Posterior cingulate gyrus (tissue), 11 donors: ENCODE measurements at regions not wholly inside any gene's neighbourhood (a gene's known extent, or its start where the extent isn't known, plus 50 kb on each side); places are given as distances from the start of the nearest gene placed in this dataset.
"Not testable (repeated sequence)": the region's sequence is repeated elsewhere in the genome, so short reads cannot be mapped to it uniquely, and the experiment has no call there.

Source experiments
- DNase-seq, 10 donors: peaks; one replicate each; pipeline versions ENCODE4 v3.0.0 to v3.0.0-alpha.2; 2020 to 2021; ENCODE audit warnings: mixed read lengths in 3 of 10
- intact Hi-C: fragments of 100-400 bp; cut with DNase I; formaldehyde crosslinking; loops from one replicate; pipeline ENCODE4 v1.15.1; 2023

DNA sequence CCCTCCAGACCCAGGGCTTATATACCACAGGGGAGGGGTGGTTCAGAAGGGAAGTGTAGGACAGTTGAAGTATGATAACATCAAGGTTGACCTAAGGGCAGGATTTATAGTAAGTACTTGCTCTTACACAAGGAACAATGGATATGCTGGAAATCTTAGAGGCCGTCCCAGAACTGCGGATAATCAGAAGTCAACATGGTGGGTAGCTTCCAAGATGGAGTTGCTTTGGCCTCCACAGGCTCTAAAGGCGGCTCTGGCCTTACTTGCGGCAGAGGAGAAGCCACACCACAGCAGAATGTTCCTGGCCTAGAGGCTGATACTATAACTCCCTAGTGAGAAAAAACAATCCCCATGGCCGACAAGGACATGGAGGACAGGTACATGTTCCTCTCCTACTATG, 344.7 kb downstream of the CDC5L start:
- intact Hi-C loops = no loop called here
- no peak for DNase-seq

DNA sequence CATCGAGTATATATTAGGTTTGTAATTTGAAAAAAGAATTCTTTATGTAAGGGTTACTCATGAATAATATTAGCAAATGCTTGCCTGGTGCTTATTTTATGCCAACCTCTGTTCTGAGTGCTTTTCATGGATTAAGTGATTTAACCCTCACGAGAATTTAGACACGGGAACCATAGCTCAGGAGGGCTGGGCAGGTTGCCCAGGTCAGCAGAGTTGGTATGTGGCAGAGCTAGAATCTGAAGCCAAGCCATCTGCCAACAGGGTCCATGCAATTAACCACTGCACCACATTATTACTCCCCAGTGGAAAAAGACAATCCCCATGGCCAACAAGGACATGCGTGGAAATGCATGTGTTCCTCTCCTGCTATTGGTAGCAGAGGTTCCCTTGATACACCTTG, 345.6 kb downstream of the CDC5L start:
- intact Hi-C loops = no loop called here
- no peak for DNase-seq

DNA sequence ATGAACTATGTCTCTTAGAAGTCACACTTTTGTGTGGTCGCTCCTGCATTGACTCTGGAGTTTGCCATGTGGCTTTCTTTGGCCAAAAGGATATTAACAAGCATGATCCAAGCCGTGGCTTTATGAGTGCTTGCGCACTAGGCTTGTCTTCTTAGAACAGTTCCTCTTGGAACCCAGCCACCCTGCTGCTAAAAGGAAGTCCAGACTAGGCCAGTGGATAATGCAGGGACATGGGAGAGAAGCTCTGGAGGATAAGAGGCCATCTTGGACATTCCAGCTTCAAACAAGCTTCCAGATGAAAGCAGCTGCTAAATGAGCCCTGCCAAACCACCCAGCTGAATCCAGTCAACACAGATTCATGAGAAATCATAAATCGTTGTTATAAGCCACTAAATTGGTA, 346.4 kb downstream of the CDC5L start:
- intact Hi-C loops = no loop called here
- no peak for DNase-seq

DNA sequence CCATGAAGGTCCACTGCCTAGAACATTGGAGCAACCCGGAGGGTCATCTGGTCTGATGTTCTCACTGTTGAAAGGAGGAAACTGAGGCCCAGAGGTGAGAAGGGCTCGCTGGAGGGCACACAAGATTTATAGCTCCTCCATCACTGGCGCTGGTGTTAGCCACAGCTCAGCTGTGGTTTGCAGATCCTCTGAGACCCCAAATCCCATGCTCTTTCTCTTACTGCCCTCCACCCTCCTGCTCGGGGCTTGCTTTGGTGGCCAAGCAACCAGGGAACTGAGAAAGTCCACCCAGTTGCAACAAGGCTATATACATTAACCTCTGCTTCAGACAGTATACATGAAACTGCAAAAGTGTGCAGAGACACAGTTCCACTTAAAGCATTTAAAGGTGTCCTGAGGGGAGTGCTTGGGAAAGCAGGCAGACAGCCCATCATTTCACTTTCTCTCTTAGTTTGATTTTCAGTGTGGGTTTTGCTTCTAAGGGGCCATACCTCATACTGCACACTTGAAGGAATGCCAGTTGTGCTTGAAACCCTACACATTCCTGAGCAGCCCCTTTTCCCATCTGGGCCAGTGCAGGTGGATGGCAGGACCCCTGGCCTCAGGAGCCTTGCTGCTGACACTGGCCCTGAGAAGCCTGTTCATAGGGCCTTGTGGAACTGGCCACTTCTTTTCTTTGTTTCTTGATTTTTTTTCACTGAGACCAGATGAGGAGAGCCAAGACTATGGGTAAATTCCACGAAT, 347.6 kb downstream of the CDC5L start:
- intact Hi-C loops = no loop called here

DNA sequence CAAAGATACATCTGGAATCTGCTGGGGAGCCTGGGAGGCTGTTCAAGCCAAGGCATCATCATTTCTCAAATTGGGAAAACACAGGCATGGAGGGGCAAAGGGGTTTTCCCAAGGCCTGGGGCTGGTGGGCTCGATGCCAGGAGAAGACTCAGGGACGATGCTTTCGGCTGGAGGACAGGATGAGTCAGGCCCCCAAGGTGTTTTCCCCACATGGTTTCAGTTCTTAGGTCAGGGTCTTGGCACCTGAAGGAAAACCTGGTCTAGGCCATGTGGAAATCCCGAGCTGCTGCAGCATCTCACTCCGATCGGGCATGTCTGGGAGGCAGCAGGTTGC, 348.1 kb downstream of the CDC5L start:
- no peak for DNase-seq
- intact Hi-C loops = no loop called here

More for the DNA sequence above, 347.6 kb downstream of the CDC5L start:
- DNase-seq = no peak

DNA sequence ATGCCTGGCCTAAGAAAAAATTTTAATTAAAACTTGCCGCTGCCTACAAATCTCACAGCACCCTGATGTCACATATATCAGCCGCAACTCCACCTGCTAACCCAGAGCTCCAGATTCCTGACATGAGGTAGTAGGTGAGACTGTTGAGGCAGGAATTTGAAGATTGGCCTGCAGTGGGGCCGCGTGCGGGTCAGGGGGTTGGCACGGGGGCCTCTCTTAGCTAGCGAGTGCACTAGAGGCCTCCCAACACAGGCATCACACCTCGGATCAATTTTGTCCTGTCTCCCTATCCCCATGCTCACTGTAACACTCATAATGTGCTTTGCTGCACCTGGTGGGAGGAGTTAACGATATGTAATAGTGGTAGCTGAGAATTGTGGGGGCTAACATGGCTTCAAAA, 349.8 kb downstream of the CDC5L start:
- intact Hi-C loops = no loop called here
- no peak for DNase-seq

DNA sequence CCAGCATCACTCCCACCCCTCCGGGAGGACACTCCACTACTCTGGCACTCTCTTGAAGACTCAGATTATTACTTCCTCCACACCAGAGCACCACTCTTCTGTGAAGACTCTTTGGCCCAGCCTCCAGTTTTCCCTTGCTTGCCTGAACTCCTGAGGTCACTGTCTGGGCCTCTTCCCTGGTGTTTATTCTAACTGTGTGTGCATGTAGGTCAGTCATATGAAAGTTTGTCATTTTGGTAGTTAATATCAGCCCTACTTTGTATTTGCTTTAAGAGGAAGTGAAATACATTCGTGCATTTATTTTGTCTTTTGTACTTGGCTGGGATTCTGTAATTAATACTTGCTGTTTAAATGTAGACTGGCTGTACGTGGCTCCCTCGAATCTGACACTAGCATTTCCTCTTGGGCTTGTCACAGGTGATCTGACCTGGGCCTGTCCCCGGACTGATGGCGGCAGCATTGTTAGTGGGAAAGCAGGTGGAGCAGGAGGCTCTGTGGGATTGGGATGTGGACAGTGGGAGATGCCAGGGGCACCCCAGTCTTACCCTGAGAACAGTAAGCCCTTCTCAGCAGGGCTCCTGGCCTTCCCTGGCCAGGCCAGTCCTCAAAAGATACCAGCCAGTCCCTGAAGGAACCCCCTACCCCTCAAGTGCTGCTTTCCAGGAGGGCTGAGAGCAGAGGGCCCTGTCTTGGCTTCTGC, 350.5 kb downstream of the CDC5L start:
- DNase-seq = no peak
- intact Hi-C loops = no loop called here

DNA sequence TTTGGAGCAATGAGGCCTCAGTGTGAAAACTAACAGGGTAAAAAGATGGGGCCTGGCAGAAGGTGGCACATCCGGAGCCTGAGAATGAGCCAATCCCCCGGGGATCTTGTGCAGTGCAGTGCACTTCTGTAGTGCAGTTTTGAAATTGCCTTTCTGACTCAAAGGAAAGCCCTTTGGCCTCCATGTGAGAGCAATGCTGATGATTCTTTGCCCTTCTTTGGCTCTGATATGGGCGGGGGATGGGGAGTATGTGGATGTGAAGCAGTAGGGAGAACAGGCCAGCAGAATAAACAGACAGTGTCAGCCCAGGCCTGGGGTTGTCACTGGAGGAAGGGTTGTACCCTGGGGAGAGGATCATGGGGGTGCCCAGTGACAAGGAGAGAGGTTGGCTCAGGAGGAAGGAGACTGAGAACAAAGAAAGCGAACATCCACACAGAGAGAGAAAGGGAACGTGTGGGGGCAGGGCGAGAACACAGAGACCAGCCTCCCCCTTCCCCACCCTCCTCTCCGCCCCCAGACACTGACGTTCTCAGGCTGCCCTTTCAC, 351.2 kb downstream of the CDC5L start:
- no peak for DNase-seq

DNA sequence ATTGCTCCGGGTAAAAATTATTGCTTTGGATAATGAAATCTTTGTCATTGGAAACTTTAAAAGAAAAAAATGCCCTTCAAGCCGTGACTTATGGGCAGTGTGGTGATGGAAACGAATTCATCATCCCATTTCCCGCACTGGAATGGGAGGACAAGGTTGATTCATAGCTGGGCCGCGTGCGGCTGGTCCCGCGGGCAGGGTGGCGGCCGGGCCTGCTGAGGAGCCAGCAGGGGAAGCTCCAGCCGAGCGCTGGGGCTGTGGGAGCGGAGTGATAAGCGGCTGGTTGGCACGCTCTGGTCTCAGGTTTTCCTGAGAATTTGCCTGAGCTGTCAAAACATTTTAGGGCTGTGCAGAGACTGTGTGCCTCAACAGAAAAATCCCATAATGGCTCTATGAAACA, 351.7 kb downstream of the CDC5L start:
- DNase-seq = no peak
- intact Hi-C loops = no loop called here

More for the DNA sequence above, 351.2 kb downstream of the CDC5L start:
- intact Hi-C loops = no loop called here

DNA sequence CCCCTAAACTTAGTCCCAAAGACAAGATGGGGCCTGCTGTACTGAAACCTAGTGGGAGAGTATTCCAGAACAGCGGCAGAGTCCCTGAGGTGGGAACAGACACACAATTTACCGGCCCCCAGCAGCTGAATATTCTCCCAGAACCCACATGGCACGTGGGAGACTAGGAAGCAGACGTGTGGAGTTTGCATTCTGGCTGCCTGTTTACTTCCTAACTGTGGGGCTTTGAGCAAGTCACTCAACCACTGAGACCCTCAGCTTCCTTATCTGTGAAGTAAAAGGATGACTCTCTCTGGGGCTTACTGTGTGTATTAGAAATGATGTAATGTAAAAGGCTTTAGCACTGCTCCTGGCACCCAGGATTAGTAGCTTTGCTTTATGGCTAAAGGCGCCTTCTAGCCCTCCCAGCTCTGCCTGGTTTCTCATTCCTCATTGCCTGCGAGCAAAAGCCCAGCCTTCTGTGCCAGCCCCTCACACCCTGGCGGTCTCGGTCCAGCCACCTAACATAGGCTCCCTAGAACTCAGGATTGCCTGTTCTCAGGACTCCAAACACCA, 353.1 kb downstream of the CDC5L start:
- no peak for DNase-seq
- intact Hi-C loops = no loop called here

DNA sequence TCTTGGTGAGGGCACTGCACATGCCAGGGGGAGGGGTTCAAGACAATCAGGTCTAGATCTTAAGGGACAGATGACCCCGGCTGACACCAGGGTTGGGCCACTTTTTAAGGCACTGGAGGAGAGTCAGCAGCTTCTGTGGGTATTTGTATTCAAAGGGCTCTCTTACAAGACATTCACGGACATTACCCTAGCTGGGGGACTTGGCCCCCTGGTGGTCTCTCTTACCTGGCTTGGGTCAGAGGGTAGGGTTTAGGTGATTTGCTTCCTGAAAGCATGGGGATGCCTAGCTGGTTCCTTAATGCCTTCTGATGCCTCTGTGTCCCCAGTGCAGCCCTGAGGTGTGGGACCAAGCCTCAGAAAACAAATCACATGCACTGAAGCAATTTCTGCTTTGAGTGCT, 354.7 kb downstream of the CDC5L start:
- intact Hi-C loops = no loop called here
- no peak for DNase-seq

DNA sequence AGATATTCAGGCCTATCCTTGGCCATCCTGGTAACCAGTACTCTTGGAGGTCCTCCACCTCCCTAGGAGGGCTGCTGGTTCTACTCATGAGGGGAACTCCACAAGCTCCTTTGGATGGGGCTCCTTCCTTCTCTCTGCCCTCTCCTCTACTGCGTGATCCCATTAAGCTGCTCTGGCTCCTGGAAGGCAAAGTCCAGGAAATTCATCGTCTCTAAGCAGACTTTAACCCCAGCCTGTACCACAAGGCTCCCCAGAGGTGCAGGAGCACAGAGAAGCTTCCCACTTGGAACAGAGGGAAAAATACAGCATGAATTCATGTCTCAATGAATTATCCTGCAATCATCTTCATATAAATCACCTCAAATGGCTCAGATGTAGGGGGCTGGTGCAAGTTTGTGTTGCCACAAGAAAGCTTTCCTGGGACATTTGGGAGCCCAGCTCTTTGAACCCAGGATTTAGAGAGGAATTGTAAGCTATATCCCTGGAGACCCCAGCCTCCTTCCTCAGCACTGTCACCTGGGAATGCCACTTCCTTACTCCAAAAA, 355.4 kb downstream of the CDC5L start:
- intact Hi-C loops = no loop called here
- DNase-seq = no peak

DNA sequence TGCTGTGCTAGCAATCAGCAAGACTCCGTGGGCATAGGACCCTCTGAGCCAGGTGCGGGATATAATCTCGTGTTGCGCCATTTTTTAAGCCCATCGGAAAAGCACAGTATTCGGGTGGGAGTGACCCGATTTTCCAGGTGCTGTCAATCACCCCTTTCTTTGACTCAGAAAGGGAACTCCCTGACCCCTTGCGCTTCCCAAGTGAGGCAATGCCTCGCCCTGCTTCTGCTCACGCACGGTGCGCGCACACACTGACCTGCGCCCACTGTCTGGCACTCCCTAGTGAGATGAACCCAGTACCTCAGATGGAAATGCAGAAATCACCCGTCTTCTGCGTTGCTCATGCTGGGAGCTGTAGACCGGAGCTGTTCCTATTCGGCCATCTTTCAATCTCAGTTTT, 372.6 kb downstream of the CDC5L start:
- DNase-seq, intact Hi-C loops: not testable (repeated sequence)

DNA sequence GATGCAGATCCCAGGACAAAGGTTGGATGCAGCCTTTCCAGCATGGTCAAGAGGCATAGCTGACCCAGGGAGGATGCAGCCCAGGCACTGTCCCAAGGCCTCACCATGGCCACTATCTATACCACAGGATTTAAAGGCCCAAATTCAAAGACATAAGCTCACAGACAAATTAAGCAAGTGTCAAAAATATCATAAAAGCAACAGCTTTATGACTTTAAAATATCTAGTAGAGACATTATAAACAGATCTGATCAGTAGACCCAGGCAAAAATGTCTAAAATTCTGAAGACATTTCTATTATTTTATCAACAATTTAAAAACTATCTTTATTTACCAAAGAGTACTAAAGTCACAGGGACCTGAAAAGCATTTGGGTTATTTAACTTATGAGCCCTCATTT, 373.5 kb downstream of the CDC5L start:
- no peak for DNase-seq
- intact Hi-C loops = no loop called here

DNA sequence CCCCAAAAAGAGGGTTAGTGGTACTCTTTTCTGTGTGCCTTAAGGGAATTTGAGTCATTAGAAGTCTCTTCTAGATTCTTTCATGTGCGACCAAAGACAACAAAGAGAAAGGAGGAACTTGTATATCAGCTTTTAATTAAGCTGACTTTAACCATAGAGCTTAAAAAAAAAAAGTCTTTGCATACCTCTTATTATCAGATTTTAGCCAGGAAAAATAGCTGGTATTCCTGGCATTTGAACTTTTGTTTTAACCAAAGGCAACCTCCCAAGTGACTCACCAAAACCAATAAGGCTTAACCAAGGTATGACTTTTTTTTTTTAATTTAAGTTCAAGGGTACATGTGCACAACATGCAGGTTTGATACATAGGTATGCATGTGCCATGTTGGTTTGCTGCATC, 375.0 kb downstream of the CDC5L start:
- no peak for DNase-seq
- intact Hi-C loops = no loop called here

DNA sequence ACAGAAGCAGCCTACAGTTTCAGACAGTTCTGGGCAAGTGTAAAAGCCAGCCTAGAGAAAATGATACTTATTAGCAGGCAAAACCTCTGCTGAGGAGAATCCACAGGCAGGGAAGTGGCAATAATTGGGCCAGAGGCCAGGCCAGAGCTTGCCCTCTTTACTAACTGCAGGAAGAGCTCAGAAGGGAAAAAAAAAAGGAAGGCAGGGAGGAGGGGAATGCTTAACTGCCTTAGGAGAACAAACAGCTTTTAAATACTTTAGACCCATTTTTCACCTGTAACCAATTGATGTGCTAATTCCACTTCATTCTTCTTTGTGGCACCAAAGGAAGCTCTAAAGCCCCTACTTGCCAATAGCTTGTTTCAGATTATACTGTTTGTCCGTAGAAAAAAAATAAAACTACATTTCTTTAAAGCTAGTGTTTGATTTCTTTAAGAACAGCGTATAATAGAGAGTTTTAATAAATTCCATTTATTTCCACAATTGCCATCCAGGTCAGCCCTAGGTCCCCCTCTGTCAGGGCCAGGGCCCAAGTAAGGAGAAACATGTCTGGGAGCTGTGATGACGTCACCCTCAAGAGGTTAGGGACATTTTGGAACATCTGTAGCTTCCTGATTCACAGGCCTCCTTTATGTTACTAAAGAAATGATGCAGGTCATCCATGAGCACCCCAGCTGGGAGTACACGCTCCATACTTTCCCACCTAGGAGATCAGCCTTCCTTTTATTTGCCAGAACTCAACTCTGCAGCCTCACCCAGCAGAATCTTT, 384.3 kb downstream of the CDC5L start:
- DNase-seq = peak in 1 of 10 donors; percentile 79
- intact Hi-C loops = no loop called here

DNA sequence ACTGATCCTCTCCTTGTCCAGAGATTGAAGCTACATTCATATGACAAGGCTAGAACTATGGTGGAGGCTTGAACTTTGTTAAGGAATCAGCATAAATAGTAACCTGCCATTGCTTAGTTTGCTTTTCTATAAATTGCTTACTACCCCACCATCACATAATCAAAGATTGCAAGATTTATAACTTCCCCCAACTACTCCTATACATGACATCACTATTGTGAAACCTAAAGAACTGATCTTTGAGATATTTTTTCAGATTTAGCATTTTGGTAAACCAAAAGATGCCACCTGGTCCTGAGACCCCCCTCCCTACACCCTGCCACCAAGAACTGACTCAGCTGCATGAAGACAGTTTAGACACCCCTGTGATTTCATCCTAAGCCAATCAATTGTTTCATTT, 385.3 kb downstream of the CDC5L start:
- no peak for DNase-seq
- intact Hi-C loops = no loop called here

DNA sequence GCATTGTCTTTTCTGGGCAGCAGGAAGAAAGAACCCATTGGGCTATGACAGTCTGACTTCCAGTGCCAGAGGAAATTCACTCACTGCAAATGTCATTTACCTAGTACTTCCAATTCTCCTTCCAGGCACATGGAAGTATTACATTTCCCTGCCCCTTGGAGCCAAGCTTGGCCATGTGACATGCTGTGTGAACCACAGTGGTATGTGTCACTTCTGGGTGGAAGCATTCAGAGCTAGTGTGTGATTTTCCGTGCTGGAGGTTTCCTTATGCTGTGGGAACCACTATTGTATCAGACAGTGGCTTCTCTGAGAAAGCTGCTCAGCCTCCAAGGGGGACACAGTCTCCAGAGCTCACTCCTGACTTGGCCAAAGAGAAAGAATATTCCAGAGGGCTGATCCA, 387.6 kb downstream of the CDC5L start:
- intact Hi-C loops = no loop called here
- no peak for DNase-seq

DNA sequence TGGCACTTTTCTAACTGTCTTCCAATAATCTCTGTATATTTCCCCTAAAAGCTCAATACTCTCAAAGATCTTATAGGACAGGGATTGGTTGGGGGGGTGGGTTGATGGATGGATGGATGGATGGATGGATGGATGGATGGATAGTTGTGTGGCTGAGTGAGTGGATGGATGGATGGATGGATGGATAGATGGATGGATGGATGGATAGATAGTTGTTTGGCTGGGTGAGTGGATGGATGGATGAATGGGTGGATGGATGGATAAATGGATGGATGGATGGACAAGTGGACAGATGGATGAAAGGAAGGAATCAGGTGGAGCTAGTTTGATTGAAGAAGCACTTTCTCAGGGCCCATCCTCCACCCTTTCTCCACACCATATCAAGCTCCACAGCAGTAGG, 388.8 kb downstream of the CDC5L start:
- intact Hi-C loops = no loop called here
- no peak for DNase-seq

DNA sequence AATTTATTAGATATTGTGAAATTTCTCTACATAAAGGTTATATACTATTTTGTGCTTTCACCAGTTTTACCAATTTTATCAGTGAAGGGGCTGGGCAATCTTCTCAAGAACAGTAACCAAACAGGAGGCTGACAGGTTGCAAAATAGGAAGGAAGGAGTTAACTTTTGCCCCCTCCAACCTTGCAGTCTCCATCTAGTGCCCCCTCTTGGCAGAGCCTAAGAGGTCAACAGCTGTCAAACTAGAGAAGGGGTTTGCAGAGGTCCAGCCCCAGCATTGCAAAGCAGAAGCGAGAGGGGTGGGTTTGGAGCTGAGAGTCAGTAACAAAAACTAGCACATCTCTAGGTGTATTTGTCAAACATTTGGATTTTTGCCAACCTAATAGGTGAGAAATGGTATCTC, 391.0 kb downstream of the CDC5L start:
- DNase-seq = no peak
- intact Hi-C loops = no loop called here
